ENCODE measurements at regions not wholly inside any gene's neighbourhood (a gene's known extent, or its start where the extent isn't known, plus 50 kb on each side); places are given as distances from the start of the nearest gene placed in this dataset.
"Not testable (repeated sequence)": the region's sequence is repeated elsewhere in the genome, so short reads cannot be mapped to it uniquely, and the experiment has no call there.

- Histone ChIP-seq H3K27ac (ENCODE audit: low read depth in 2 of 2, low read length in 2 of 2) (no peak overlapping the region), H3K4me3 (ENCODE audit: low read length in 2 of 2) (no peak overlapping the region), H3K27me3 (ENCODE audit: control insufficient read depth in 2 of 2, insufficient read depth in 2 of 2, low read length in 2 of 2) (no peaks in the 10 kb centered on the region), H3K9me3 (ENCODE audit: control insufficient read depth in 2 of 2, low read length in 2 of 2) (no peaks in the 10 kb centered on the region), H3K36me3 (ENCODE audit: control insufficient read depth in 2 of 2, insufficient read depth in 2 of 2, low read length in 2 of 2) (no peaks in the 10 kb centered on the region), H3K9ac (ENCODE audit: low read depth in 1 of 2, low read length in 2 of 2) (no peak overlapping the region), H3K4me1 (ENCODE audit: control insufficient read depth in 2 of 2, insufficient read depth in 2 of 2, low read length in 2 of 2) (no peaks in the 10 kb centered on the region)
These were observed 83.8 kb upstream of the ELOVL5 start for GRCh38 chr6:53432318-53433161.

DNA sequence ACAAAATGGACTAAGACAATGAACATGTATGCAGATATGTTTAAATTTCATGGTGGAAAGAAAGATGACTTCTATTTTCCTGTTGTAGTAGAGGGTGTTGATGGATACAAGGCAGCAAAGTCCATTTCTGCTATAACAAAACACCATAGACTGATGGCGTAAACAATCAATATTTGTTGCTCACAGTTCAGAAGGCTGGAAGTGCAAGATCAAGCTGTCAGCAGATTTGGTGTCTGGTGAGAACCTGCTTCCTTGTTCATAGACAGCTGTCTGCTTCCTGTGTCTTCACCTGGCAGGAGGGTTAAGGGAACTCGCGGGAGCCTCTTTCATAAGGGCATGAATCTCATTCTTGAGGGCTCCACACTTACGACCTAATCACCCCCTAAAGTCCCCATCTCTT, 83.0 kb upstream of the ELOVL5 start:
- no peak overlapping the region for H3K27ac ChIP-seq (ENCODE audit: low read depth in 2 of 2, low read length in 2 of 2)
- no peaks in the 10 kb centered on the region for H3K36me3 ChIP-seq (ENCODE audit: control insufficient read depth in 2 of 2, insufficient read depth in 2 of 2, low read length in 2 of 2)
- no peaks in the 10 kb centered on the region for H3K4me1 ChIP-seq (ENCODE audit: control insufficient read depth in 2 of 2, insufficient read depth in 2 of 2, low read length in 2 of 2)
- no peak overlapping the region for H3K9ac ChIP-seq (ENCODE audit: low read depth in 1 of 2, low read length in 2 of 2)
- H3K9me3 ChIP-seq (ENCODE audit: control insufficient read depth in 2 of 2, low read length in 2 of 2): no peaks in the 10 kb centered on the region
- no peaks in the 10 kb centered on the region for H3K27me3 ChIP-seq (ENCODE audit: control insufficient read depth in 2 of 2, insufficient read depth in 2 of 2, low read length in 2 of 2)
- H3K4me3 ChIP-seq (ENCODE audit: low read length in 2 of 2): no peak overlapping the region

- H3K9me3 ChIP-seq (ENCODE audit: control insufficient read depth in 2 of 2, low read length in 2 of 2): no peaks in the 10 kb centered on the region
- H3K4me1 ChIP-seq (ENCODE audit: control insufficient read depth in 2 of 2, insufficient read depth in 2 of 2, low read length in 2 of 2): no peaks in the 10 kb centered on the region
- no peak overlapping the region for H3K27ac ChIP-seq (ENCODE audit: low read depth in 2 of 2, low read length in 2 of 2)
- H3K27me3 ChIP-seq (ENCODE audit: control insufficient read depth in 2 of 2, insufficient read depth in 2 of 2, low read length in 2 of 2): no peaks in the 10 kb centered on the region
- H3K9ac ChIP-seq (ENCODE audit: low read depth in 1 of 2, low read length in 2 of 2): no peak overlapping the region
- no peaks in the 10 kb centered on the region for H3K36me3 ChIP-seq (ENCODE audit: control insufficient read depth in 2 of 2, insufficient read depth in 2 of 2, low read length in 2 of 2)
- H3K4me3 ChIP-seq (ENCODE audit: low read length in 2 of 2): no peak overlapping the region
These were observed 80.7 kb upstream of the ELOVL5 start for GRCh38 chr6:53429401-53429800.

DNA sequence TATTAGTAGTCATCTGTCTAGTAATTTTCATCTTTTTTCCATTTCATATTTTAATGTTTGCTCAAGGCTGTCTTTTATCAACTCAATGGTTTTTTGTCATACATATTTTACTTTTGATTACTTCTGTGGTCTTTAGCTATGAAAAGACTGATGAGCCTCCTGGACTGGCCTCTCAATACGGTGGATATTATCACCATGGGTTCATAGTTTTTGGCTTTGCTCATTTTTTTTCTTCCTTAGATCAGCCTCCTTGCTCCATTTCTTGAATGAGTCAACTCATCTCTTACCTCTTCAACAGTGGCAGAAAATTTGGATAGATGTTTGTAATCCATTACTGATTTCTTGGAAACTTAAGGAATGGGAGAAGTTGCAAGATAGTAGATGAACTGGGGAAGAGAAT, 80.1 kb upstream of the ELOVL5 start:
- Histone ChIP-seq H3K4me3 (ENCODE audit: low read length in 2 of 2) (no peak overlapping the region), H3K9ac (ENCODE audit: low read depth in 1 of 2, low read length in 2 of 2) (no peak overlapping the region), H3K4me1 (ENCODE audit: control insufficient read depth in 2 of 2, insufficient read depth in 2 of 2, low read length in 2 of 2) (no peaks in the 10 kb centered on the region), H3K27ac (ENCODE audit: low read depth in 2 of 2, low read length in 2 of 2) (no peak overlapping the region), H3K36me3 (ENCODE audit: control insufficient read depth in 2 of 2, insufficient read depth in 2 of 2, low read length in 2 of 2) (no peaks in the 10 kb centered on the region), H3K9me3 (ENCODE audit: control insufficient read depth in 2 of 2, low read length in 2 of 2) (no peaks in the 10 kb centered on the region), H3K27me3 (ENCODE audit: control insufficient read depth in 2 of 2, insufficient read depth in 2 of 2, low read length in 2 of 2) (no peaks in the 10 kb centered on the region)

GRCh38 chr6:53426667-53427270, 78.0 kb upstream of the ELOVL5 start:
- Histone ChIP-seq H3K9ac (ENCODE audit: low read depth in 1 of 2, low read length in 2 of 2) (no peak overlapping the region), H3K4me1 (ENCODE audit: control insufficient read depth in 2 of 2, insufficient read depth in 2 of 2, low read length in 2 of 2) (no peaks in the 10 kb centered on the region), H3K36me3 (ENCODE audit: control insufficient read depth in 2 of 2, insufficient read depth in 2 of 2, low read length in 2 of 2) (no peaks in the 10 kb centered on the region), H3K4me3 (ENCODE audit: low read length in 2 of 2) (no peak overlapping the region), H3K27me3 (ENCODE audit: control insufficient read depth in 2 of 2, insufficient read depth in 2 of 2, low read length in 2 of 2) (peaks cover 0 to 4% of the 10 kb centered on the region in 2 donors), H3K9me3 (ENCODE audit: control insufficient read depth in 2 of 2, low read length in 2 of 2) (no peaks in the 10 kb centered on the region), H3K27ac (ENCODE audit: low read depth in 2 of 2, low read length in 2 of 2) (no peak overlapping the region)

GRCh38 chr6:53426117-53426516, 77.4 kb upstream of the ELOVL5 start:
- H3K4me3 ChIP-seq (ENCODE audit: low read length in 2 of 2): no peak overlapping the region
- no peaks in the 10 kb centered on the region for H3K9me3 ChIP-seq (ENCODE audit: control insufficient read depth in 2 of 2, low read length in 2 of 2)
- no peaks in the 10 kb centered on the region for H3K36me3 ChIP-seq (ENCODE audit: control insufficient read depth in 2 of 2, insufficient read depth in 2 of 2, low read length in 2 of 2)
- H3K9ac ChIP-seq (ENCODE audit: low read depth in 1 of 2, low read length in 2 of 2): no peak overlapping the region
- no peak overlapping the region for H3K27ac ChIP-seq (ENCODE audit: low read depth in 2 of 2, low read length in 2 of 2)
- peaks cover 0 to 4% of the 10 kb centered on the region in 2 donors for H3K27me3 ChIP-seq (ENCODE audit: control insufficient read depth in 2 of 2, insufficient read depth in 2 of 2, low read length in 2 of 2)
- H3K4me1 ChIP-seq (ENCODE audit: control insufficient read depth in 2 of 2, insufficient read depth in 2 of 2, low read length in 2 of 2): no peaks in the 10 kb centered on the region

GRCh38 chr6:53424976-53425718, 76.4 kb upstream of the ELOVL5 start:
- H3K4me1 ChIP-seq (ENCODE audit: control insufficient read depth in 2 of 2, insufficient read depth in 2 of 2, low read length in 2 of 2): no peaks in the 10 kb centered on the region
- H3K27ac ChIP-seq (ENCODE audit: low read depth in 2 of 2, low read length in 2 of 2): no peak overlapping the region
- H3K9me3 ChIP-seq (ENCODE audit: control insufficient read depth in 2 of 2, low read length in 2 of 2): no peaks in the 10 kb centered on the region
- H3K4me3 ChIP-seq (ENCODE audit: low read length in 2 of 2): no peak overlapping the region
- no peak overlapping the region for H3K9ac ChIP-seq (ENCODE audit: low read depth in 1 of 2, low read length in 2 of 2)
- H3K27me3 ChIP-seq (ENCODE audit: control insufficient read depth in 2 of 2, insufficient read depth in 2 of 2, low read length in 2 of 2): peaks cover 0 to 4% of the 10 kb centered on the region in 2 donors
- no peaks in the 10 kb centered on the region for H3K36me3 ChIP-seq (ENCODE audit: control insufficient read depth in 2 of 2, insufficient read depth in 2 of 2, low read length in 2 of 2)

DNA sequence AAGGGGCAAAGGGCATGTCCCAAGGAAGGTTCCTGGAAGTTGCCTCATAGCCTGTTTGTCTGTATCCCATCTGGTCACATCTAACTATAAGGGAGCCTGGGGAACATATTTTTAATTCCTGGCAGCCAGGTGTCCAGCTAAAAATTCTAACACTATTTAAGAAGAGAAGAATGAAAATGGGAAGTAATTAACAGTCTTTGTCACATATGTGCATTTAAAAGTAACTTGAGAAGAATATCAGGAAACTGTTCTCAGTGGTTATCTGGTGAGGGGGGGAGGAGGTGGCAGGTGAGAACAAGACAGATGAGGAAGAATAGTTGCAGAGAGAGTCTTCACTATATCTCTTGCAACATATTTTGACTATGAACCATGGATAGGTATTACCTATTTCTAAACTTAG, 75.5 kb upstream of the ELOVL5 start:
- Histone ChIP-seq H3K4me3 (ENCODE audit: low read length in 2 of 2) (no peak overlapping the region), H3K27ac (ENCODE audit: low read depth in 2 of 2, low read length in 2 of 2) (no peak overlapping the region), H3K9ac (ENCODE audit: low read depth in 1 of 2, low read length in 2 of 2) (no peak overlapping the region), H3K9me3 (ENCODE audit: control insufficient read depth in 2 of 2, low read length in 2 of 2) (no peaks in the 10 kb centered on the region), H3K27me3 (ENCODE audit: control insufficient read depth in 2 of 2, insufficient read depth in 2 of 2, low read length in 2 of 2) (peaks cover 0 to 4% of the 10 kb centered on the region in 2 donors), H3K4me1 (ENCODE audit: control insufficient read depth in 2 of 2, insufficient read depth in 2 of 2, low read length in 2 of 2) (no peaks in the 10 kb centered on the region), H3K36me3 (ENCODE audit: control insufficient read depth in 2 of 2, insufficient read depth in 2 of 2, low read length in 2 of 2) (no peaks in the 10 kb centered on the region)

GRCh38 chr6:53423560-53423959, 74.8 kb upstream of the ELOVL5 start:
- H3K4me3 ChIP-seq (ENCODE audit: low read length in 2 of 2); H3K9me3 ChIP-seq (ENCODE audit: control insufficient read depth in 2 of 2, low read length in 2 of 2); H3K9ac ChIP-seq (ENCODE audit: low read depth in 1 of 2, low read length in 2 of 2); H3K4me1 ChIP-seq (ENCODE audit: control insufficient read depth in 2 of 2, insufficient read depth in 2 of 2, low read length in 2 of 2); H3K36me3 ChIP-seq (ENCODE audit: control insufficient read depth in 2 of 2, insufficient read depth in 2 of 2, low read length in 2 of 2); H3K27me3 ChIP-seq (ENCODE audit: control insufficient read depth in 2 of 2, insufficient read depth in 2 of 2, low read length in 2 of 2); H3K27ac ChIP-seq (ENCODE audit: low read depth in 2 of 2, low read length in 2 of 2): not testable (repeated sequence)

- H3K9me3 ChIP-seq (ENCODE audit: control insufficient read depth in 2 of 2, low read length in 2 of 2): no peaks in the 10 kb centered on the region
- H3K36me3 ChIP-seq (ENCODE audit: control insufficient read depth in 2 of 2, insufficient read depth in 2 of 2, low read length in 2 of 2): no peaks in the 10 kb centered on the region
- no peak overlapping the region for H3K9ac ChIP-seq (ENCODE audit: low read depth in 1 of 2, low read length in 2 of 2)
- H3K27ac ChIP-seq (ENCODE audit: low read depth in 2 of 2, low read length in 2 of 2): no peak overlapping the region
- H3K4me3 ChIP-seq (ENCODE audit: low read length in 2 of 2): no peak overlapping the region
- H3K27me3 ChIP-seq (ENCODE audit: control insufficient read depth in 2 of 2, insufficient read depth in 2 of 2, low read length in 2 of 2): peaks cover 0 to 4% of the 10 kb centered on the region in 2 donors
- no peaks in the 10 kb centered on the region for H3K4me1 ChIP-seq (ENCODE audit: control insufficient read depth in 2 of 2, insufficient read depth in 2 of 2, low read length in 2 of 2)
These were observed 70.3 kb upstream of the ELOVL5 start for GRCh38 chr6:53419026-53419425.
